HG03060 (cell line): ENCODE measurements at regions not wholly inside any gene's neighbourhood (a gene's known extent, or its start where the extent isn't known, plus 50 kb on each side); places are given as distances from the start of the nearest gene placed in this dataset.

ENCODE experiments used
- ATAC-seq: cut with Tn5 transposase; IDR thresholded peaks from one replicate; pipeline ENCODE4 v1.9.1; 2021; ENCODE audit warnings: low read depth, moderate number of reproducible peaks; ENCODE audit not compliant: unreplicated experiment

DNA sequence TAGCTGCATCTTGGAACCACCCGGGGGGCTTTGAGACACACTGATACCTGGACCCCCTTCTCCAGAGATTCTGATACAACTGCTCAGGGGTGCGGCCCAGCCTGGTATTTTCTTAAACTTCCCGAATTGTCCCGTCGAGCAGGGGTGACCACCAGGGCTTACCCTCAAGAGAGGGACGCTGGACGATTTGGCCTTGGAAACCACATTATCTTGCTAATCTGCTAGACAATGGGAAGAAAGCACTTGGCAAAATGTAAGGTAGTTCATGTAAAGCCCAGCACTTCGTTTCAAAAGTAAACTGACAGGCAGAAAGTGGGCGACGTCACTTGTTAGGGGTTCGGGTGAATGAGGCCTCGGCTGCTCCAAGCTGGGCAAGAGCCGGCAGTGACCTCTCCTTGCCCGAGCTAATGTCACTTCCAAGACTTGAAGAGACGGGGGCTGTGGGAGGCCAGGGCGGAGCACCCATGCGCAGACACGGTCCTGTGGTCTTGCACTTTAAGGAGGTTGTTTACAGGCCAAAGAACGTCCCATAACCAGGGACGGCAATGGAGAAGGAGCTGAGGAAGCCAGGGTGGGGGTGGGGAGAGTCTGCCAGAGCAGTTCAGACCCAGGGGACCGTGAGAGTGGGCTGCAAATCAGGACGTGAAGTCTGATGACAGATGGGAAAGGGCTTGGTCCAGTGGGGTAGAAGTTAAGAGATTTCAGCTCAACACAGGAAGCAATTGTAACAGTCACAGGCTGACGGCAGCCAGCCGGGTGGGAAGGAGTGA lies 152.7 kb upstream of the GSE1 start:
- no peak for ATAC-seq

- no peak for ATAC-seq
Measured at GRCh38 chr16:85461022-85461813, 151.9 kb upstream of the GSE1 start.

- no peak for ATAC-seq
Measured at GRCh38 chr16:85461814-85462713, 151.1 kb upstream of the GSE1 start.

- ATAC-seq = no peak
Measured at GRCh38 chr16:85462714-85463611, 150.2 kb upstream of the GSE1 start.

GRCh38 chr16:85463672-85464382 lies 149.3 kb upstream of the GSE1 start:
- no peak for ATAC-seq

GRCh38 chr16:85464383-85465305 lies 148.5 kb upstream of the GSE1 start:
- ATAC-seq = no peak

GRCh38 chr16:85465328-85466303 lies 147.5 kb upstream of the GSE1 start:
- ATAC-seq = no peak

DNA sequence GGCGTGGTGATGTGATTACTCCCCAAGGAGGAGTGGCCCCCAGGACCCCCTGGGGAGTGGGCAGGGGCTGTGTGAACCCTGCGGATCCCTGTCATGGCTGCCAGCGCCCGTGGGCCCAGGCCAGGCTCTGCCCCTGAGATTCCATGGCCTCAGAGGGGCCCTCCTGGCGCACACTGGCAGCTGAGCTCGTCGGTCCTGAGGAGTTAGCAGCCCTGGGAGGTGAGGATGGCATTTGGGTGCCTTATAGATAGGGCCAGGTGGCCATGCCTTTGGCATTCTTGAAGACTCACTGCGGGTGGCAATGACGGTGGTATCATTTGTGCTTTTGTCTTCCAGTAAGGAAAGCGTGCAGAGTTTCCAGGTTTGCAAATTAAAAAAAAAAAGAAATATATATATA lies 146.8 kb upstream of the GSE1 start:
- ATAC-seq = no peak

DNA sequence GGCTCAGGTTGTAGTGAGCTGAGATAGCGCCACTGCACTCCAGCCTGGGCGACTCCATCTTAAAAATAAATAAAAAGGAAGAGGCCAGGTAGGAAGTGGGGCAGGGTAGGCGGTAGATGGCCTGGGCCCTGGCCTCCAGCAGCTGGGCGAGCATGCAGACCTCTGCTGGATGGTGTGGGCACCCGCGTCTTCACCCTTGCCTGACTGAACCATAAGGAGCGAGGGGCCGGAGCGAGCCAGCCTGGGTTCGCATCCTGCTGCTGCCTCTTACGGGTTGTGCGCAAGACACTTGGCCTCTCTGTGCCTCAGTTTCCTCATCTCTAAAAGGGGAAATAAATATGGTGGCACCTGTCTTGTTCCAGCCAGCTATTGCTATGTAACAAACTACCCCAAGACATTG lies 146.1 kb upstream of the GSE1 start:
- ATAC-seq = no peak

DNA sequence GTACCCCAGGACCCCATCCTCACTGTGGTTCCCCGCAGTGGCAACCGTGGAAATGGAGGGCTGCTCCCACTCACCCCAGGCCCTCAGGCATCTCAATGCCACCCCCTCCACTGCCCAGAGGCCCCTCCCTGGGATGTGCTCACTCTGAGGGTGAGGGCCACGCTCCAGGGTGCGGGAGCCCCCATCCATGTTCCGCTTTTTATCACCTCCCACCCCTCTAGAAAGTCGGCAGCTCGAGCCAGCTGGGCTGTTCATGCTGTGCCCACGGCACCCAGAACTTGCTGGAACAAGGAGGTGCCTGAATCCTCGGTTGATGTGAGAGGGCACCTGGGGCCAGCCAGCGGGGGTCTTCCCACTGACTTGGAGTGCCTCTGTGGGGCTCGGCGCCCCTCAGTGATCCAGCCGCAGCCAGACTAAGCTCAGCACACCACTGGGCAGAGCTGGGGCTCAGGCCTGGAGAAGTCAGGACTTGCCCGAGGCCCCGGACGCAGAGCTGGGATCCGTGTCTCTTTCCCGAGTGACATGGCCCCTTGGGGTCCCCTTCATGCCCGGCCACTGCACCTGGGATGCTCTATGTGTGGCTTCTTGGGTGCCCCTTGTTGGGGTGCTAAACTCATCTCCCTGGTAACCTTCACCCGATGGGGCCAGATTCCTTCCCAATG lies 143.1 kb upstream of the GSE1 start:
- ATAC-seq = no peak

GRCh38 chr16:85470873-85471272 lies 142.2 kb upstream of the GSE1 start:
- no peak for ATAC-seq

- ATAC-seq = no peak
Measured at GRCh38 chr16:85471469-85472431, 141.4 kb upstream of the GSE1 start.

GRCh38 chr16:85472514-85472913 lies 140.6 kb upstream of the GSE1 start:
- ATAC-seq = no peak

DNA sequence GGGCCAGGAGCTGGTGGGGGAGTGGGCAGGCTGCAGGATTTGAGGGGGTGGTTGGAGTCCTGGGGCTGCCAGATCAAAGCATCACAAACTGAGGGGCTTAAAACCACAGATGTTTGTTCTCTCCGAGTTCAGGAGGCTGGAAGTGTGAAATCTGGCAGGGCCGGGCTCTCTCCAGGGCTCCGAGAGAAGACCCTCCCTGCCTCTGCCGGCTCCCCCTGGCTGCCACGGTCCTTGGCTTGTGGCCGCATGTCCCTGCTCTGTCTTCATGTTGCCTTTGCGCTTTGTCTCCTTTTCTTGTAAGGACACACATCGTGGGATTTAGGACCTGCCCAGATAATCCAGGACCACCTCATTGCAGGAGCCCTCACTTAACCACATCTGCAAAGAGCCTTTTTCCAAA lies 139.8 kb upstream of the GSE1 start:
- no peak for ATAC-seq

- no peak for ATAC-seq
Measured at GRCh38 chr16:85473909-85474620, 139.1 kb upstream of the GSE1 start.
